H1 (cell line): ENCODE measurements at regions not wholly inside any gene's neighbourhood (a gene's known extent, or its start where the extent isn't known, plus 50 kb on each side); places are given as distances from the start of the nearest gene placed in this dataset.

Experiments
- CTCF ChIA-PET: fragments of 300-600 bp; sonication (Branson Sonifier 250); formaldehyde crosslinking; loops from one replicate; lab custom pipeline; 2021; ENCODE audit not compliant: partially characterized antibody; lab: Charles Lee
- POLR2A ChIA-PET: fragments of 300-600 bp; sonication (Branson Sonifier 250); formaldehyde crosslinking; loops from one replicate; lab custom pipeline; 2021; ENCODE audit warnings: inconsistent platforms; ENCODE audit not compliant: partially characterized antibody; lab: Charles Lee
- DNase-seq, 2 experiments: peaks; one replicate each; pipeline versions ENCODE4 v3.0.0 to v3.0.0-alpha.2; 2010 to 2022; ENCODE audit warnings: low spot score in 2 of 2, low read depth in 1 of 2, mixed read lengths in 1 of 2
- FAIRE-seq: peaks from 2 replicates; lab custom pipeline; 2011; peaks lifted over from hg19 to GRCh38; lab: Jason Lieb, UNC
- H2AFZ ChIP-seq: 2 replicates; pipeline ENCODE4 v1.8.1; 2012; ENCODE audit warnings: low read length, inconsistent platforms
- H2AK5ac ChIP-seq: 2 replicates; pipeline ENCODE4 v1.6.1; 2013; ENCODE audit warnings: low read depth, low read length
- H2BK120ac ChIP-seq: replicated peaks from 2 replicates; pipeline ENCODE3; 2013; ENCODE audit warnings: low read depth, low read length, inconsistent platforms
- H2BK12ac ChIP-seq: 2 replicates; pipeline ENCODE4 v1.6.1; 2013; ENCODE audit warnings: low read depth, low read length
- H2BK15ac ChIP-seq: 2 replicates; pipeline ENCODE4 v1.6.1; 2013; ENCODE audit warnings: low read length
- H2BK20ac ChIP-seq: 2 replicates; pipeline ENCODE4 v1.6.1; 2013; ENCODE audit warnings: low read length
- H2BK5ac ChIP-seq: 2 replicates; pipeline ENCODE4 v1.6.1; 2013; ENCODE audit warnings: low read depth, low read length
- H3K14ac ChIP-seq: 2 replicates; pipeline ENCODE4 v1.6.1; 2013; ENCODE audit warnings: inconsistent platforms; ENCODE audit not compliant: insufficient read length
- H3K18ac ChIP-seq: 2 replicates; pipeline ENCODE4 v1.6.1; 2013; ENCODE audit warnings: low read length; ENCODE audit errors: extremely low read depth
- H3K23ac ChIP-seq: 2 replicates; pipeline ENCODE4 v1.6.1; 2013; ENCODE audit warnings: inconsistent platforms; ENCODE audit not compliant: insufficient read length
- H3K23me2 ChIP-seq: 2 replicates; pipeline ENCODE4 v1.6.1; 2013; ENCODE audit warnings: low read depth, low read length
- H3K27ac ChIP-seq: 2 replicates; pipeline ENCODE4 v1.6.1; 2011; ENCODE audit warnings: low read depth, low read length, inconsistent platforms
- H3K27me3 ChIP-seq, 4 experiments: replicated peaks in 1 of 4; 1 replicate in 1 of 4; 2 replicates in 3 of 4; pipeline versions ENCODE4 v1.6.1 to v1.8.1; 2011 to 2013; ENCODE audit warnings: low read length in 3 of 4, mild to moderate bottlenecking in 3 of 4, inconsistent platforms in 2 of 4, mixed read lengths in 2 of 4, moderate library complexity in 1 of 4; ENCODE audit not compliant: control insufficient read depth in 3 of 4, insufficient read depth in 3 of 4; ENCODE audit errors: extremely low read depth in 1 of 4
- H3K36me3 ChIP-seq, 4 experiments: 2 replicates each; pipeline versions ENCODE4 v1.6.1 to v1.8.1; 2011 to 2013; ENCODE audit warnings: mild to moderate bottlenecking in 4 of 4, low read length in 3 of 4, moderate library complexity in 2 of 4, control low read depth in 1 of 4, inconsistent platforms in 1 of 4; ENCODE audit not compliant: insufficient read depth in 4 of 4, control insufficient read depth in 2 of 4
- H3K4ac ChIP-seq: replicated peaks from 2 replicates; pipeline ENCODE3; 2013; ENCODE audit warnings: low read length, low read depth, mixed read lengths, inconsistent platforms; ENCODE audit not compliant: insufficient read length
- H3K4me1 ChIP-seq, 4 experiments: replicated peaks in 1 of 4; 1 replicate in 1 of 4; 2 replicates in 3 of 4; pipeline versions ENCODE4 v1.6.1 to v1.8.1; 2011 to 2013; ENCODE audit warnings: low read length in 3 of 4, inconsistent platforms in 2 of 4, mixed read lengths in 1 of 4; ENCODE audit not compliant: insufficient read depth in 4 of 4, control insufficient read depth in 3 of 4
- H3K4me2 ChIP-seq, 2 experiments: 2 replicates each; pipeline versions ENCODE4 v1.6.1 to v1.8.1; 2011 to 2013; ENCODE audit warnings: low read depth in 2 of 2, low read length in 2 of 2, control low read depth in 1 of 2, inconsistent platforms in 1 of 2, mild to moderate bottlenecking in 1 of 2; ENCODE audit not compliant: insufficient read depth in 1 of 2
- H3K4me3 ChIP-seq, 4 experiments: fragments of 200-600, 300-600 bp in 1 of 4; sonication (generic), shearing (Covaris generic), sonication (Bioruptor Twin) in 1 of 4; 2 replicates each; pipeline versions ENCODE4 v1.5.1 to v1.8.1; 2011 to 2016; ENCODE audit warnings: low read length in 4 of 4, low read depth in 3 of 4, control low read depth in 2 of 4, inconsistent platforms in 2 of 4, mild to moderate bottlenecking in 2 of 4, mixed read lengths in 1 of 4, moderate library complexity in 1 of 4; ENCODE audit not compliant: insufficient read depth in 2 of 4; ENCODE audit errors: extremely low read depth in 1 of 4
- H3K56ac ChIP-seq: replicated peaks from 2 replicates; pipeline ENCODE3; 2013; ENCODE audit warnings: low read depth, mild to moderate bottlenecking, mixed read lengths, low read length, inconsistent platforms; ENCODE audit not compliant: insufficient read length
- H3K79me1 ChIP-seq: 2 replicates; pipeline ENCODE4 v1.6.1; 2013; ENCODE audit warnings: low read depth, low read length, control low read depth
- H3K79me2 ChIP-seq, 2 experiments: 2 replicates each; pipeline versions ENCODE4 v1.6.1 to v1.8.1; 2012 to 2013; ENCODE audit warnings: low read length in 2 of 2, mild to moderate bottlenecking in 2 of 2, inconsistent platforms in 1 of 2; ENCODE audit not compliant: insufficient read depth in 2 of 2, control insufficient read depth in 1 of 2
- H3K9ac ChIP-seq, 4 experiments: replicated peaks in 1 of 4; 1 replicate in 1 of 4; 2 replicates in 3 of 4; pipeline versions ENCODE4 v1.6.1 to v1.8.1; 2011 to 2013; ENCODE audit warnings: low read depth in 3 of 4, low read length in 3 of 4, control low read depth in 2 of 4, mild to moderate bottlenecking in 2 of 4, moderate library complexity in 2 of 4, inconsistent platforms in 1 of 4; ENCODE audit errors: extremely low read depth in 1 of 4
- H3K9me3 ChIP-seq, 2 experiments: 2 replicates each; pipeline versions ENCODE4 v1.6.1 to v1.8.1; 2012 to 2013; ENCODE audit warnings: mild to moderate bottlenecking in 2 of 2, moderate library complexity in 2 of 2, control low read depth in 1 of 2, inconsistent platforms in 1 of 2, low read depth in 1 of 2, low read length in 1 of 2, mixed read lengths in 1 of 2; ENCODE audit not compliant: insufficient read depth in 2 of 2
- H4K20me1 ChIP-seq, 2 experiments: replicated peaks in 1 of 2; 2 replicates each; pipeline versions ENCODE3 to v1.8.1; 2011 to 2013; ENCODE audit warnings: inconsistent platforms in 2 of 2, low read length in 2 of 2, mild to moderate bottlenecking in 1 of 2; ENCODE audit not compliant: insufficient read depth in 2 of 2, control insufficient read depth in 1 of 2
- H4K5ac ChIP-seq: 2 replicates; pipeline ENCODE4 v1.6.1; 2013; ENCODE audit warnings: low read length, low read depth, mixed read lengths, inconsistent platforms; ENCODE audit not compliant: insufficient read length
- H4K8ac ChIP-seq: 2 replicates; pipeline ENCODE4 v1.8.0; 2013; ENCODE audit warnings: mild to moderate bottlenecking, moderate library complexity, low read length, inconsistent platforms; ENCODE audit not compliant: insufficient read depth; ENCODE audit errors: extremely low read depth
- H4K91ac ChIP-seq: replicated peaks from 2 replicates; pipeline ENCODE3; 2013; ENCODE audit warnings: low read length, mixed read lengths, inconsistent platforms; ENCODE audit not compliant: insufficient read length
- JUN ChIP-seq: IDR thresholded peaks from 2 replicates; pipeline ENCODE4 v1.6.1; 2011; ENCODE audit warnings: low read depth, mild to moderate bottlenecking, improper control_type of control experiment, low read length
- SIRT6 ChIP-seq: IDR thresholded peaks from one replicate; pipeline ENCODE4 v1.7.1; 2012; ENCODE audit warnings: low read length, inconsistent platforms
- SP1 ChIP-seq: IDR thresholded peaks from 2 replicates; pipeline ENCODE4 v1.6.1; 2011; ENCODE audit warnings: low read depth, low read length
- SP4 ChIP-seq: IDR thresholded peaks from 2 replicates; pipeline ENCODE4 v1.6.1; 2012; ENCODE audit warnings: low read length, inconsistent platforms
- SUZ12 ChIP-seq: fragments of 200-600 bp; sonication (generic); IDR thresholded peaks from 2 replicates; pipeline ENCODE4 v1.6.1; 2012; ENCODE audit warnings: mild to moderate bottlenecking, inconsistent platforms, low read length, moderate library complexity, mixed read lengths
- TCF12 ChIP-seq: IDR thresholded peaks from 2 replicates; pipeline ENCODE4 v1.6.1; 2011; ENCODE audit warnings: low read depth, mild to moderate bottlenecking, low read length
- WGBS, 2 experiments: shearing (Covaris generic) in 1 of 2; methylation state at CpG; one replicate each; pipeline versions ENCODE4 v1.1.6 to v1.1.7; 2013 to 2015; ENCODE audit warnings: low lambda C conversion rate in 2 of 2, mixed read lengths in 2 of 2, inconsistent platforms in 1 of 2, low coverage in 1 of 2, missing lambda C conversion rate in 1 of 2; ENCODE audit not compliant: insufficient replicate concordance in 2 of 2, insufficient coverage in 1 of 2, insufficient read length in 1 of 2; ENCODE audit errors: extremely low coverage in 1 of 2, missing lambda C conversion rate in 1 of 2; 5-methylcytosine and 5-hydroxymethylcytosine counted together

DNA sequence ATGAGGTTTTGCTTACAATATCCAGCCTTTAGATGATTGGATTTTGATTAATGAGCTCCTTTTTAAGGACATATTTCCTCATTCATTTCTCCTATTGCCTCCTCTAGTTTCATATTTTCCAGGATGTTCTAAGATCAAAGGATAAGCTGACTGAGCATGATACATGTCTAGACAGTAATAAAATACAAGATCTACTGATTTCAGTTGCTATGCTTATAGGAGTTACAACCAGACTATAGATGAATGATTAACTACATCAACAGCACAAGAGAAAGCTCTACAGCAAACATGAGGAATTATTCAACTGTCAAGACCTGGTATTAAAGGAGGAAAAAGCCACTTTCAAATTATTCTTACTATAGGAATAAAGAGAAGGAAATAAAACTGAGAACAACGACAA lies 85.0 kb upstream of the LINC00305 start:
- peaks cover 11 to 15% of the 10 kb centered on the region in 2 experiments for H3K9me3 ChIP-seq
- no peak overlapping the region for H4K91ac ChIP-seq
- H3K27ac ChIP-seq, result no peak overlapping the region
- ChIA-PET POLR2A (interaction anchor here (0.7 kb wide), 1 partner anchor 34 kb away, joined by 3 read pairs; no protein-coding TSS in a partner anchor), CTCF (no interaction called here)
- no peak overlapping the region for H4K8ac ChIP-seq
- H3K56ac ChIP-seq, result no peak overlapping the region
- H3K4me2 ChIP-seq, result no peak overlapping the region
- H2AK5ac ChIP-seq, result no peak overlapping the region
- H3K4me1 ChIP-seq, result no peaks in the 10 kb centered on the region
- FAIRE-seq (no peak), DNase-seq (no peak)
- peaks cover 0 to 7% (median 0%) of the 10 kb centered on the region in 4 experiments; a peak in 1 of 8 replicates for H3K36me3 ChIP-seq
- H3K23ac ChIP-seq, result no peak overlapping the region
- H3K9ac ChIP-seq, result no peak overlapping the region
- no peak overlapping the region for H3K14ac ChIP-seq
- no peaks in the 10 kb centered on the region for H3K23me2 ChIP-seq
- H2BK12ac ChIP-seq, result no peak overlapping the region
- no peak for TF ChIP-seq TCF12
- TF ChIP-seq SP4, result no peak
- TF ChIP-seq SP1, result no peak
- TF ChIP-seq SUZ12, result no peak
- TF ChIP-seq JUN, result no peak
- TF ChIP-seq SIRT6, result no peak
- H3K4ac ChIP-seq, result no peak overlapping the region
- H3K27me3 ChIP-seq, result peaks cover 0 to 1% (median 0%) of the 10 kb centered on the region in 4 experiments; a peak in 1 of 7 replicates
- 100% methylated on average over 1 of the region's 1 CpG; no CpG with 5 or more reads in 1 of the 2 experiments for WGBS, 2 experiments
- no peaks in the 10 kb centered on the region for H4K20me1 ChIP-seq
- no peaks in the 10 kb centered on the region for H3K79me1 ChIP-seq
- H3K4me3 ChIP-seq, result no peak overlapping the region
- H4K5ac ChIP-seq, result no peak overlapping the region
- H2BK5ac ChIP-seq, result no peak overlapping the region
- no peak overlapping the region for H2BK15ac ChIP-seq
- H2AFZ ChIP-seq, result no peak overlapping the region
- no peak overlapping the region for H2BK20ac ChIP-seq
- no peak overlapping the region for H2BK120ac ChIP-seq
- H3K79me2 ChIP-seq, result no peaks in the 10 kb centered on the region
- H3K18ac ChIP-seq, result no peak overlapping the region
